Panc1 (cell line): ENCODE measurements at regions not wholly inside any gene's neighbourhood (a gene's known extent, or its start where the extent isn't known, plus 50 kb on each side); places are given as distances from the start of the nearest gene placed in this dataset.

Experiments used
- ATAC-seq: fragments of 200-7000 bp; cut with Tn5 transposase; 2 replicates; pipeline ENCODE4 v1.9.1; 2020; ENCODE audit warnings: mild to moderate bottlenecking, moderate library complexity
- BruUV-seq: library from RNA; stranded (reverse); fragments of 400-500 nt; replicated peaks from 2 replicates; lab custom pipeline; 2021; lab: Mats Ljungman, UMichigan
- CTCF ChIA-PET: fragments of 300-600 bp; sonication (Branson Sonifier 250); formaldehyde crosslinking; loops from one replicate; lab custom pipeline; 2022; ENCODE audit warnings: antibody characterized with exemption; lab: Charles Lee
- POLR2A ChIA-PET: fragments of 300-600 bp; sonication (Branson Sonifier 250); formaldehyde crosslinking; loops from one replicate; lab custom pipeline; 2022; ENCODE audit warnings: antibody characterized with exemption; lab: Charles Lee
- DNase-seq: peaks from one replicate; pipeline ENCODE4 v3.0.0-alpha.2; 2010; ENCODE audit warnings: low read depth, low spot score
- H3K27ac ChIP-seq: 2 replicates; pipeline ENCODE4 v1.5.1; 2011; ENCODE audit warnings: mild to moderate bottlenecking, low read length, inconsistent platforms
- H3K27me3 ChIP-seq: fragments of 200-500 bp; sonication (Bioruptor generic); 2 replicates; pipeline ENCODE4 v1.6.0; 2014; ENCODE audit warnings: low read length, inconsistent platforms; ENCODE audit not compliant: control insufficient read depth, insufficient read depth
- H3K36me3 ChIP-seq: fragments of 200-500 bp; sonication (Bioruptor generic); 2 replicates; pipeline ENCODE4 v1.5.1; 2014; ENCODE audit warnings: inconsistent platforms, mild to moderate bottlenecking, low read length, moderate library complexity; ENCODE audit not compliant: control insufficient read depth, insufficient read depth
- H3K4me1 ChIP-seq: 2 replicates; pipeline ENCODE4 v1.5.1; 2011; ENCODE audit warnings: inconsistent platforms, mild to moderate bottlenecking, low read length, moderate library complexity; ENCODE audit not compliant: control insufficient read depth, insufficient read depth
- H3K4me3 ChIP-seq, 2 experiments: 2 replicates each; pipeline ENCODE4 v1.5.1; 2011 to 2012; ENCODE audit warnings: low read depth in 2 of 2, low read length in 2 of 2, mild to moderate bottlenecking in 2 of 2, inconsistent platforms in 1 of 2, moderate library complexity in 1 of 2
- H3K9me3 ChIP-seq: fragments of 200-500 bp; sonication (Bioruptor generic); 2 replicates; pipeline ENCODE4 v1.5.1; 2014; ENCODE audit warnings: low read depth, mild to moderate bottlenecking, inconsistent platforms, low read length, moderate library complexity; ENCODE audit not compliant: control insufficient read depth, insufficient read depth
- CTCF ChIP-seq: fragments of 450-650 bp; IDR thresholded peaks from 2 replicates; pipeline ENCODE4 v1.5.1; 2017; ENCODE audit warnings: mild to moderate bottlenecking
- POLR2AphosphoS5 ChIP-seq: IDR thresholded peaks from 2 replicates; pipeline ENCODE4 v1.6.1; 2012; ENCODE audit warnings: mild to moderate bottlenecking, low read depth, low read length, moderate library complexity
- SIN3A ChIP-seq: IDR thresholded peaks from 2 replicates; pipeline ENCODE4 v1.6.1; 2012; ENCODE audit warnings: low read depth, mild to moderate bottlenecking, low read length, moderate library complexity, borderline replicate concordance; ENCODE audit not compliant: insufficient read depth
- TCF7L2 ChIP-seq: IDR thresholded peaks from 2 replicates; pipeline ENCODE4 v1.6.1; 2011; ENCODE audit warnings: mild to moderate bottlenecking, low read depth, low read length, inconsistent platforms
- in situ Hi-C: cut with HindIII; loops from 2 replicates; pipeline ENCODE4 v1.10.0; 2016; ENCODE audit warnings: low sequenced_read_pairs, low pct_unique_long_range_greater_than_20kb
- intact Hi-C: fragments of 100-400 bp; cut with micrococcal nuclease; formaldehyde crosslinking; loops from one replicate; pipeline ENCODE4 v1.10.0; 2022; ENCODE audit not compliant: unreplicated experiment
- TF ChIP-seq, protein P1 (sequence below), 2 experiments: IDR thresholded peaks; 2 replicates each; pipeline ENCODE4 v1.6.1; 2011 to 2012; ENCODE audit warnings: low read depth in 2 of 2, control low read depth in 1 of 2, low read length in 1 of 2, mild to moderate bottlenecking in 1 of 2, moderate library complexity in 1 of 2; ENCODE audit not compliant: insufficient read depth in 1 of 2

GRCh38 chr4:13233755-13234154, 250.4 kb downstream of the RAB28 start:
- Histone ChIP-seq H3K4me3 (no peak overlapping the region), H3K4me1 (no peaks in the 10 kb centered on the region), H3K9me3 (no peaks in the 10 kb centered on the region), H3K27ac (no peak overlapping the region), H3K27me3 (no peaks in the 10 kb centered on the region), H3K36me3 (no peaks in the 10 kb centered on the region)
- DNase-seq (no peak), ATAC-seq (no peak)
- BruUV-seq = no TSS peak
- intact Hi-C loops (no loop called here), in situ Hi-C loops (no loop called here)
- ChIA-PET CTCF (no interaction called here), POLR2A (no interaction called here)
- TF ChIP-seq TCF7L2 = no peak
- TF ChIP-seq, protein P1, sequence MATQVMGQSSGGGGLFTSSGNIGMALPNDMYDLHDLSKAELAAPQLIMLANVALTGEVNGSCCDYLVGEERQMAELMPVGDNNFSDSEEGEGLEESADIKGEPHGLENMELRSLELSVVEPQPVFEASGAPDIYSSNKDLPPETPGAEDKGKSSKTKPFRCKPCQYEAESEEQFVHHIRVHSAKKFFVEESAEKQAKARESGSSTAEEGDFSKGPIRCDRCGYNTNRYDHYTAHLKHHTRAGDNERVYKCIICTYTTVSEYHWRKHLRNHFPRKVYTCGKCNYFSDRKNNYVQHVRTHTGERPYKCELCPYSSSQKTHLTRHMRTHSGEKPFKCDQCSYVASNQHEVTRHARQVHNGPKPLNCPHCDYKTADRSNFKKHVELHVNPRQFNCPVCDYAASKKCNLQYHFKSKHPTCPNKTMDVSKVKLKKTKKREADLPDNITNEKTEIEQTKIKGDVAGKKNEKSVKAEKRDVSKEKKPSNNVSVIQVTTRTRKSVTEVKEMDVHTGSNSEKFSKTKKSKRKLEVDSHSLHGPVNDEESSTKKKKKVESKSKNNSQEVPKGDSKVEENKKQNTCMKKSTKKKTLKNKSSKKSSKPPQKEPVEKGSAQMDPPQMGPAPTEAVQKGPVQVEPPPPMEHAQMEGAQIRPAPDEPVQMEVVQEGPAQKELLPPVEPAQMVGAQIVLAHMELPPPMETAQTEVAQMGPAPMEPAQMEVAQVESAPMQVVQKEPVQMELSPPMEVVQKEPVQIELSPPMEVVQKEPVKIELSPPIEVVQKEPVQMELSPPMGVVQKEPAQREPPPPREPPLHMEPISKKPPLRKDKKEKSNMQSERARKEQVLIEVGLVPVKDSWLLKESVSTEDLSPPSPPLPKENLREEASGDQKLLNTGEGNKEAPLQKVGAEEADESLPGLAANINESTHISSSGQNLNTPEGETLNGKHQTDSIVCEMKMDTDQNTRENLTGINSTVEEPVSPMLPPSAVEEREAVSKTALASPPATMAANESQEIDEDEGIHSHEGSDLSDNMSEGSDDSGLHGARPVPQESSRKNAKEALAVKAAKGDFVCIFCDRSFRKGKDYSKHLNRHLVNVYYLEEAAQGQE (IDR thresholded peaks at IDR 0.05; ENCODE audit: insufficient read depth in 1 of 2, low read depth in 2 of 2, low read length in 1 of 2) = no peak
- TF ChIP-seq POLR2AphosphoS5 = no peak
- TF ChIP-seq SIN3A = no peak
- TF ChIP-seq CTCF = no peak

- CTCF ChIA-PET = no interaction called here
- BruUV-seq = no TSS peak
- Histone ChIP-seq H3K9me3 (no peaks in the 10 kb centered on the region), H3K36me3 (no peaks in the 10 kb centered on the region), H3K4me1 (no peaks in the 10 kb centered on the region), H3K4me3 (no peak overlapping the region), H3K27me3 (no peaks in the 10 kb centered on the region), H3K27ac (no peak overlapping the region)
- DNase-seq = no peak
- POLR2A ChIA-PET = no interaction called here
- intact Hi-C loops = no loop called here
- no peak for TF ChIP-seq CTCF
- TF ChIP-seq SIN3A = no peak
- TF ChIP-seq TCF7L2 = no peak
- ATAC-seq = no peak
- in situ Hi-C loops = no loop called here
Observed at GRCh38 chr4:13219971-13220370, 264.2 kb downstream of the RAB28 start.
